Stimulated activated CD4-positive, alpha-beta T cell treated with anti-CD3 and anti-CD28 coated beads, Interleukin-4, amount 100 ng/mL, for 48 hours (primary cell): ENCODE measurements at regions not wholly inside any gene's neighbourhood (a gene's known extent, or its start where the extent isn't known, plus 50 kb on each side); places are given as distances from the start of the nearest gene placed in this dataset.
"Not testable (repeated sequence)": the region's sequence is repeated elsewhere in the genome, so short reads cannot be mapped to it uniquely, and the experiment has no call there.

Source experiments
- DNase-seq, 2 donors: peaks; one replicate each; pipeline ENCODE4 v3.0.0-alpha.2; 2020; ENCODE audit warnings: low read depth in 2 of 2

DNA sequence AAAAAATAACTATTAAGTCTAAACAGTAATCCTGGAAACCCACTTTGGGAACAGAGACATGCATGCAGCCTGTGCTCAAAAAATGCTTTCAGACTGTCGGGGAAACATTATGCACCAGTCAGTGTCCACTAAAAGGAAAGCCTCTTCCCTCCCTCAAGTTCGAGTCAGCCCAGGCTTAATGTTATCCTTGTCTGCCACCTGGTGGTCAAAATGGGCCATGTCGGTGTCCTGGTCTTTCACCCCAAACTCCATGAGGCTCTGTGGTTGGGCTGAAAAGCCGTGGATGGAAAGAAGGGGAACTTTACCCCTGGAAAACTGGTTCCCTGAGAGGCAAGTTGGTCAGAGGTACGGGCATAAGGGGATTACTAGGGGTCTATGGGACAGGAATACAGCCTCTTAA lies 88.4 kb upstream of the ZNF492 start:
- peak; percentile 14 to 34 for DNase-seq

DNA sequence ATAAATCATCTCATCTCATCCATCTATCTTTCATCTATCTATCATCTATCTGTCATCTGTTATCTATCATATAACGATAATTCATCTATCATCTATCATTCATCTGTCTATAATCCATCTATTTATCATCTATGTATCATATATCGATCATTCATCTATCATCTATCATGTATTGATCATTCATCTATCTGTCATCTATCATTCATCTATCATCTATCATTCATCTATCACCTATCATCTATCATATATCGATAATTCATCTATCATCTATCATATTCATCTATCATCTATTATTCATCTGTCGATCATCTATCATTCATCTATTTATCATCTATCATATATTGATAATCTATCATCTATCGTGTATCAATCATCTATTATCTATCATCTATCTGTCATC lies 100.4 kb upstream of the ZNF492 start:
- DNase-seq, result no peak

DNA sequence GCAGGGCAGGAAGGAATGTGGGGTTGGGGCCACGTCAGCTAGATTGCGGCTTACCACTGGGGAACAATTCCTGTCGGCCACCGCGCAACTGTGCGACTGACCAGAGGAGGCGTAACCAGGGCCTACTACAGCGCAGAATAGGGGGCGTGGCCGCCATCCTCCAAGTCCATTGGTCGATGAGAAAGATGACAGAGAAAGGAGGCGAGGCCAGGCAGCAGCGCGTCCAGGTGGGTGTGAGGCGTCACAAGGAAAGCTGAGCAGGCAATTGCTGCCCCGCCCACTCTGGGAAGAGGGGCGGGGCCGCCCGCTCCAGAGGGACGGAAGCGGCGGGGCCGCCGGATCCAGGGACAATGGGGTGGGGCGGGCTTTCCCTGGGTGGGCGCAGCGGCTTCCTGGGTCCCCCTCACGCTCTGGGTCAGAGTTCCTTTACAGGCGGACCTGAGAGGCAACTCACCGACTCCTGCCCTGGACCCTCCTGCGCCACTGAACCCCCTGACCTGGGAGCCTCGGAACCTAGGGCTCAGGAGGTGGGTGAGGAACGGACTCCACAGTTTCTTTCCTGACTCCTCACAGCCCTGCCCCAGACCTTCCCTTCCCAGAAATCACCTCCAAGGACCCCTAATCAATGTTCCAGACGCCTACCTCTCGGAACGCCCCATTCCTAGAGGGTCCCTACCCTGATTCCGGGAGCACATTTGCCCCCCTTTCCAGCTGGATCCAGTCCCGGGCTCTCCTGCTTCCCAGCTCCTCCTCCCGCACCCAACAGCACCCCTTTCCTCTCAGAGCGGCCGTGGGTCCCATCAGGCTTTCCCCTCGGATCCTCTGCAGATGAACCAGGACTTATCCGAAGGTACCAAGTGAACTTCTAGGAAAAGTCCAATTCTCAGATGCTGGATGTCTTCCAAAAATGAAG lies 101.5 kb upstream of the ZNF492 start:
- DNase-seq, result no peak

- no peak for DNase-seq
Observed at GRCh38 chr19:22530042-22530441, 104.1 kb upstream of the ZNF492 start.

- no peak for DNase-seq
Observed at GRCh38 chr19:22528956-22529355, 105.2 kb upstream of the ZNF492 start.

- DNase-seq, result no peak
Observed at GRCh38 chr19:22527554-22527953, 105.4 kb upstream of the ZNF98 start.

GRCh38 chr19:22526661-22527272 lies 104.6 kb upstream of the ZNF98 start:
- no peak for DNase-seq

GRCh38 chr19:22523940-22524339 lies 101.8 kb upstream of the ZNF98 start:
- no peak for DNase-seq

DNA sequence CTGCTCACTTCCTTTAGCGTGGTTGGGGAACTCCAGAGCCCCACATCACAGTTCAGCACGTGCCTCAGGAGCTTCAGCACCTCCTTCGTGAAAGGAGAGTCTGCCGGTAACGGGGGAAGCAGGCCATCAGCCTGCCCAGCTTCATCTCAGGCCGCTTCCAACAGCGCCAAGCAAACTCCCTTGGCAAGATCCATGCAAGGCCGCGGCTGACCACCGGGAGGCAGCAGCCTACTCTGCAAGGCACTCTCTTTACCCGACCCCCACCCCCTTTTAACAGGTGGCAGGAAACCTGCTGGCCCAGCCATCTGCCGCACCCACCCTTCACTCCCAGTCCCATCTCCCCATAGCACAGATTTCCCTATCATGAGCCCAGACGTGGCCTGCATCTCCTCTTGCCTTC lies 97.4 kb upstream of the ZNF98 start:
- not testable (repeated sequence) for DNase-seq

GRCh38 chr19:22519152-22519551 lies 97.0 kb upstream of the ZNF98 start:
- DNase-seq, result no peak

- DNase-seq, result no peak
Observed at GRCh38 chr19:22517496-22518411, 95.6 kb upstream of the ZNF98 start.

- no peak for DNase-seq
Observed at GRCh38 chr19:22515435-22515834, 93.3 kb upstream of the ZNF98 start.

DNA sequence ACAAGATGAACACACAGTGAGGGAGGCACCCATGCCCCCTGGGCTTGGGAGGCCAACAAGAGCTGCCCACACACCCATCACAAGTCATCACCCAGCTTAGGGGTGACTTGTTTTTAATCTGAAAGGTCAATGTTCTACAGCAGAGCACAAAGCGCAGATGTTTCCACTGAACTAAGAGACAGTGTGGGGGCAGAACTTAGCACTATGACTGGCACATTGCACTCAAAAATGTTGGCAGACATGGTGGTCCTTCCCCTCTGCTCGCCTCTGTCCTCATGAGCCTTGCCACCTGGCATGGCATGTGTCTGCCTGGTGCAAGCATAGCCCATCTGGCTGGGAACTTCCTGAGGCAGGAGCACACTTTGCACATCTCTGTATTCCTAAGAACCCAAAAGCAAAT lies 81.4 kb upstream of the ZNF98 start:
- DNase-seq, result no peak

DNA sequence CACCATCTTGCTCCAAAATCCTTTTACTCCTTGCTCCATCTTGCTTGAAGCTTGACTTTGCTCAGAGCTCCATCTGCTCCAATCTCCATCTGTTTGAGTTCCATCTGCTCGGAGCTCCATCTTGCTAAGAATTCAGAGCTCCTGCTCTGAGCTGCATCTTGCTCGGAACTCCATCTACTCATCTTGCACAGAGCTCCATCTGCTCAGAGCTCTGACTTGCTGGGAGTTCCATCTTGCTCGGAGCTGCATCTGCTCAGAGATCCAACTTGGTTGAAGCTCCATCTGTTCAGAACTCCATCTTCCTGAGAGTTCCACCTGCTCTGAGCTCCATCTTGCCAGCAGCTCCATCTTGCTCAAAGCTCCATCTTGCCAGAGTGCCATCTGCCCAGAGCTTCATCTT lies 80.6 kb upstream of the ZNF98 start:
- no peak for DNase-seq

GRCh38 chr19:22498831-22499430 lies 76.8 kb upstream of the ZNF98 start:
- not testable (repeated sequence) for DNase-seq

GRCh38 chr19:22491746-22492145 lies 69.6 kb upstream of the ZNF98 start:
- DNase-seq, result no peak

- not testable (repeated sequence) for DNase-seq
Observed at GRCh38 chr19:22483514-22483913, 61.4 kb upstream of the ZNF98 start.

DNA sequence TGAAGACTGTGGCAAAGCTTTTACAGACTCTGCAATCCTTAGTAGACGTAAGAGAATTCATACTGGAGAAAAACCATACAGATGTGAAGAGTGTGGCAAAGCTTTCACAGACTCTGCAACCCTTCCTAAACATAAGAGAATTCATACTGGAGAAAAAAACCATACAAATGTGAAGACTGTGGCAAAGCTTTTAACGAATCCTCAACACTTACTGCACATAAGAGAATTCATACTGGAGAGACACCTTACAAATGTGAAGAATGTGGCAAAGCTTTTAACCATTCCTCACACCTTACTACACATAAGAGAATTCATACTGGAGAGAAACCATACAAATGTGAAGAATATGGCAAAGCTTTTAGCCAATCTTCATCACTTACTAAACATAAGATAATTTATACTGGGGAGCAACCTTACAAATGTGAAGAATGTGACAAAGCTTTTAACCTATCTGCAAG lies 50.1 kb upstream of the ZNF98 start:
- DNase-seq, result no peak
